ENCODE measurements at regions not wholly inside any gene's neighbourhood (a gene's known extent, or its start where the extent isn't known, plus 50 kb on each side); places are given as distances from the start of the nearest gene placed in this dataset.

- DNase-seq (ENCODE audit: extremely low read depth in 1 of 11, low read depth in 9 of 11, low spot score in 4 of 11): no peak
Measured at GRCh38 chr15:97694456-97694855, 266.0 kb upstream of the ARRDC4 start.

GRCh38 chr15:97703400-97703799, 257.1 kb upstream of the ARRDC4 start:
- DNase-seq (ENCODE audit: extremely low read depth in 1 of 11, low read depth in 9 of 11, low spot score in 4 of 11): no peak

- DNase-seq (ENCODE audit: extremely low read depth in 1 of 11, low read depth in 9 of 11, low spot score in 4 of 11): no peak
Measured at GRCh38 chr15:97706059-97706458, 254.4 kb upstream of the ARRDC4 start.

GRCh38 chr15:97708252-97708651, 252.3 kb upstream of the ARRDC4 start:
- DNase-seq (ENCODE audit: extremely low read depth in 1 of 11, low read depth in 9 of 11, low spot score in 4 of 11): no peak

- no peak for DNase-seq (ENCODE audit: extremely low read depth in 1 of 11, low read depth in 9 of 11, low spot score in 4 of 11)
Measured at GRCh38 chr15:97712530-97712929, 248.0 kb upstream of the ARRDC4 start.

- DNase-seq (ENCODE audit: extremely low read depth in 1 of 11, low read depth in 9 of 11, low spot score in 4 of 11): no peak
Measured at GRCh38 chr15:97717806-97718205, 242.7 kb upstream of the ARRDC4 start.

- DNase-seq (ENCODE audit: extremely low read depth in 1 of 11, low read depth in 9 of 11, low spot score in 4 of 11): no peak
Measured at GRCh38 chr15:97718509-97718908, 242.0 kb upstream of the ARRDC4 start.

- DNase-seq (ENCODE audit: extremely low read depth in 1 of 11, low read depth in 9 of 11, low spot score in 4 of 11): peak in 7 of 11 donors; percentile 23 to 39 (median 37)
Measured at GRCh38 chr15:97728791-97729190, 231.7 kb upstream of the ARRDC4 start.

GRCh38 chr15:97729270-97729669, 231.2 kb upstream of the ARRDC4 start:
- DNase-seq (ENCODE audit: extremely low read depth in 1 of 11, low read depth in 9 of 11, low spot score in 4 of 11): peak in 1 of 11 donors; percentile 49

GRCh38 chr15:97730315-97730714, 230.2 kb upstream of the ARRDC4 start:
- no peak for DNase-seq (ENCODE audit: extremely low read depth in 1 of 11, low read depth in 9 of 11, low spot score in 4 of 11)

- DNase-seq (ENCODE audit: extremely low read depth in 1 of 11, low read depth in 9 of 11, low spot score in 4 of 11): no peak
Measured at GRCh38 chr15:97731859-97732258, 228.6 kb upstream of the ARRDC4 start.

- DNase-seq (ENCODE audit: extremely low read depth in 1 of 11, low read depth in 9 of 11, low spot score in 4 of 11): no peak
Measured at GRCh38 chr15:97733373-97733772, 227.1 kb upstream of the ARRDC4 start.

GRCh38 chr15:97736748-97737147, 223.8 kb upstream of the ARRDC4 start:
- DNase-seq (ENCODE audit: extremely low read depth in 1 of 11, low read depth in 9 of 11, low spot score in 4 of 11): no peak

- DNase-seq (ENCODE audit: extremely low read depth in 1 of 11, low read depth in 9 of 11, low spot score in 4 of 11): no peak
Measured at GRCh38 chr15:97745481-97746071, 214.9 kb upstream of the ARRDC4 start.

GRCh38 chr15:97747342-97747741, 213.2 kb upstream of the ARRDC4 start:
- no peak for DNase-seq (ENCODE audit: extremely low read depth in 1 of 11, low read depth in 9 of 11, low spot score in 4 of 11)

- no peak for DNase-seq (ENCODE audit: extremely low read depth in 1 of 11, low read depth in 9 of 11, low spot score in 4 of 11)
Measured at GRCh38 chr15:97748576-97748975, 211.9 kb upstream of the ARRDC4 start.

GRCh38 chr15:97750060-97750459, 210.4 kb upstream of the ARRDC4 start:
- DNase-seq (ENCODE audit: extremely low read depth in 1 of 11, low read depth in 9 of 11, low spot score in 4 of 11): no peak

GRCh38 chr15:97755726-97756125, 204.8 kb upstream of the ARRDC4 start:
- DNase-seq (ENCODE audit: extremely low read depth in 1 of 11, low read depth in 9 of 11, low spot score in 4 of 11): no peak

- DNase-seq (ENCODE audit: extremely low read depth in 1 of 11, low read depth in 9 of 11, low spot score in 4 of 11): no peak
Measured at GRCh38 chr15:97759363-97759762, 201.1 kb upstream of the ARRDC4 start.

- no peak for DNase-seq (ENCODE audit: extremely low read depth in 1 of 11, low read depth in 9 of 11, low spot score in 4 of 11)
Measured at GRCh38 chr15:97761110-97761509, 199.4 kb upstream of the ARRDC4 start.

- DNase-seq (ENCODE audit: extremely low read depth in 1 of 11, low read depth in 9 of 11, low spot score in 4 of 11): no peak
Measured at GRCh38 chr15:97783240-97783639, 177.3 kb upstream of the ARRDC4 start.

- no peak for DNase-seq (ENCODE audit: extremely low read depth in 1 of 11, low read depth in 9 of 11, low spot score in 4 of 11)
Measured at GRCh38 chr15:97786741-97787140, 173.8 kb upstream of the ARRDC4 start.

All from renal cortex interstitium (tissue), 11 donors.